GM21717 (cell line): ENCODE measurements at regions not wholly inside any gene's neighbourhood (a gene's known extent, or its start where the extent isn't known, plus 50 kb on each side); places are given as distances from the start of the nearest gene placed in this dataset.

ENCODE experiments used
- ATAC-seq: cut with Tn5 transposase; IDR thresholded peaks from one replicate; pipeline ENCODE4 v1.9.1; 2021; ENCODE audit warnings: mild to moderate bottlenecking, moderate library complexity; ENCODE audit not compliant: unreplicated experiment

- no peak for ATAC-seq
These were observed 76.2 kb upstream of the TP63 start for GRCh38 chr3:189554868-189555557.

GRCh38 chr3:189555558-189555881 lies 75.7 kb upstream of the TP63 start:
- ATAC-seq: no peak

GRCh38 chr3:189557824-189558223 lies 73.4 kb upstream of the TP63 start:
- no peak for ATAC-seq

- ATAC-seq: no peak
These were observed 69.9 kb upstream of the TP63 start for GRCh38 chr3:189561256-189561655.

GRCh38 chr3:189563853-189564563 lies 67.2 kb upstream of the TP63 start:
- ATAC-seq: peak; percentile 80

GRCh38 chr3:189566550-189567130 lies 64.5 kb upstream of the TP63 start:
- no peak for ATAC-seq

GRCh38 chr3:189567322-189567721 lies 63.9 kb upstream of the TP63 start:
- peak; percentile 24 for ATAC-seq

- ATAC-seq: peak; percentile 34
These were observed 63.3 kb upstream of the TP63 start for GRCh38 chr3:189567766-189568420.

- ATAC-seq: no peak
These were observed 62.2 kb upstream of the TP63 start for GRCh38 chr3:189568961-189569360.

- ATAC-seq: no peak
These were observed 61.7 kb upstream of the TP63 start for GRCh38 chr3:189569473-189569872.

- ATAC-seq: peak; percentile 63
These were observed 60.3 kb upstream of the TP63 start for GRCh38 chr3:189570916-189571315.

- ATAC-seq: no peak
These were observed 58.9 kb upstream of the TP63 start for GRCh38 chr3:189572249-189572648.

- peak; percentile 40 for ATAC-seq
These were observed 58.2 kb upstream of the TP63 start for GRCh38 chr3:189573004-189573403.

GRCh38 chr3:189576486-189576885 lies 54.7 kb upstream of the TP63 start:
- ATAC-seq: no peak

- no peak for ATAC-seq
These were observed 53.9 kb upstream of the TP63 start for GRCh38 chr3:189577050-189577951.

- ATAC-seq: no peak
These were observed 51.0 kb upstream of the TP63 start for GRCh38 chr3:189580190-189580589.
